IPS-NIHi7 (cell line): ENCODE measurements at regions not wholly inside any gene's neighbourhood (a gene's known extent, or its start where the extent isn't known, plus 50 kb on each side); places are given as distances from the start of the nearest gene placed in this dataset.

ENCODE experiments used
- DNase-seq: peaks from one replicate; pipeline ENCODE4 v3.0.0; 2012; ENCODE audit warnings: mixed read lengths; ENCODE audit errors: extremely low spot score

DNA sequence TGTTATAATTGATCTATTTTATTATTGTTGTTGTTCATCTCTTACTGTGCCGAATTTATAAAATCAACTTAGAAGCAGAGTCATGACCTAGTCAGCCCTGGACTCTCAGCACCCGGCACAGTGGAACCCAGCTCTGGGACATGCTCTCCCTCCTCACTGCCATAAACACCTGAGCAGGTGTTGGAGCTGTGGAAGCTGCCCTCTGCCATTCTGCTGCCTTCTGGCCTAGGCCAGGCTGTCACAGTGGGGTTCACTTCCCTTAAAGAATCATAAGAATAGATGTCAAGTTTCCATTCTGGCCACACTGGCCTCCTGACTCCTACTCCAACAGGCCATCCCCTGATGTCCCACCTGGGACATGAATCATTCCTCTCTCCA is 192.2 kb downstream of the ZFP36L2 start:
- DNase-seq = no peak

DNA sequence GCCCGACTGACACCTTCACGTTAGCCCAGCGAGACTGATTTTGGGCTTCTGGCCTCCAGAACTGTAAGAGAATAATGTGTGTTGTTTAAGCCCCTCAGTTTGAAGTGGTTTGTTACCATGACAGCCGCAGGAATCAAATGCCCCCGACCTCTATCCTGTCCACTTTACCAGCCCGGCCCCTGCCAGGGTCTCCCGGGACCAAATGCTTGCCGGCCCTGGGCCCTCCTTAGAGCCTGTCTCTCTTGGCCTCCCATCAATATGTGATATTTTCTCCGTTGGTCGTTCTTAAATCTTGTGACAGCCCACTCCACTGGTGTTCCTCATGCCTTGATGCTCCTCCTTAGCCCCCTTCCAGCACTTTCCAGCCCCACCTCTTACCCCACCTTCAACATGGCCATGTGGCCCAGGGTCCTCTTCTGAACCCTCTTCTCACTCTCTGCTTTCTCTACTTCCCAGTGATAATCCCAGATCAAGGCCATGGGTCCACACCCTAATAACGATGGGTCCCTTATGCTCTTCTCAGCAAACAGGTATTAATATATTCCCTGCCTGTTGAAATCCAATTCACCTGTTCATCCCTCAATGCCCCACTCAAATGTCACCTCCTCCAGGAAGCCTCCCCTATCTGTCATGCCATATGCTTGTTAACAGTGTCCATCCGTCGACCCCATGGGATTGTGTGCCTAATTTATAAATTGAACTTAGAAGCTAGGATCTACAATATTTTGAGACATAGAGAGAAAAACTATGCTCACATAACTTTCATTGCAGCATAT is 192.8 kb downstream of the ZFP36L2 start:
- DNase-seq = no peak

DNA sequence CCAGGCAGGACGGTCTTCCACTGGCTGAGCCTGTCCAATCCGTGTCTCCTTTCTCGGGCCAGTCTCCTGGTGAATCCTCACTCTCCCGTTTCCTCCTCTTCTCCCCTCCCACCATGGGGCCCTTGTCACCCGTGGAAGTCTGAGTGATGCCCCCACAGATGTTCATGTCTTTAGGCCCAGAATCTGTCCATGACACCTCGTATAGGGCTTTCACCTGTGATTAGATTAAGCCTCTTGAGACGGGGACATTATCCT is 193.5 kb downstream of the ZFP36L2 start:
- DNase-seq = no peak

DNA sequence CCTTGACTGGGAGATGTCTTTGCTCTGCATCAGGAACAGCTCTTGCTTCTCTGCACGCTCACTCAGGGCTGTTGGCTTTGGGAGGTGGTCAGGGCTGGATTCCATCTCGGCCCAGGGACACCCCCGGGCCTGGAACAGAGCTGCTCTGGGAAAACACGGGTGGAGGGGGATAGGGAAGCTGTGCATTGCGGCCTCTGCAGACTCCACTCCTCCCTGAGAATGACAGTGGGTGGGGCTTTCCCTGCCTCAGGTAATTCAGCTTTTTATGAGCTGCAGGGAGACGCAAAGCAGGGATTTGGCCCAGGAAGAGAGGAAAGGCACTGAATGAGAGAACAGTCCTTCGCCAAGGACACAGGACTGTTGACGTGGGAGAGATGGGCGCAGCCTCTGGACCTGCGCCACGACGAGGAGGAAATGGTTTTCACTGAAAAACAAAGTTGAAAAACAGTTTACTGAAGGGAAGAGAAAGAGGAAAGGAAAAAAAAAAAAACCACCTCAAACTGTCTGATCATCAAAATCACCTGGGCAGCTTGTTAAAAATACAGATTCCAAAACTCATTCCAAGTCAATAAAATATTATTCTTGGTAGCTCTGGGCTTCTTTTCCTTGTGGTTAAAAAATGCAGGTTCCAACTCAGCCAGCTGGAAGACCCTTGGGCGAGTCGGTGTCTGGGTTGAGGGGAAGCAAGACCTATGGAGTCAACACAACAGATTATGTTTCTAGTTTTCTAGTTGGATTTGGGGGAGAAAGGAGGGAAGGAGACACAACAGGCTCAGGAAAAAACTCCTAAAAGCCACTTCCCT is 194.0 kb downstream of the ZFP36L2 start:
- DNase-seq = no peak

DNA sequence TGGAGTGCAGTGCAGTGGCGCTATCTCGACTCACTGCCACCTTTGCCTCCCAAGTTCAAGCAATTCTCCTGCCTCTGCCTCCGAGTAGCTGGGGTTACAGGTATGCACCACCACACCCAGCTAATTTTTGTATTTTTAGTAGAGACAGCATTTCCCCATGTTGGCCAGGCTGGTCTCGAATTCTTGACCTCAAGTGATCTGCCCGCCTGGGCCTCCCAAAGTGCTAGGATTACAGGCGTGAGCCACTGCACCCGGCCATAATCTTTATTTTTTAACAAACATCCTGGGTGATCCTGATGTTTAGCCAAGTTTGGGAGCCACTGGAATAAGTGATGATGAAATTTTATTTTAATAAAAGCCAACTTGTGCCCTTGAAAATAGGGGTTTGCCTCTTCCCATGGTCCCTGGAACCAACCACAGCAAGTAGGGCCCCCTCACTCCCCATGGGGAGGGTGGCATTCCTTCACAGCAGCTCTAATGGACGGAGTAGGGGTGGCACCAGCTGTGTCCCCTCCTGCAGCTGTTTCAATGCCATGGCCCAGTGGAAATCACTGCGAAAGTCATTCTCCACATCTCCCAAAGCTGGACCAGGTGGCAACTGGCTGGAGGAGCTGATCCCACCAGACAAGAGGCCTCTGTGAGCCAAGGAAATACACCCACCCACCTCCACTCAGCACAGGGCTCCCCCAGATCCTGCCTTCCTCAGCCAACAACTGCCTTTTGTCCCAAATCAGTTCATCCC is 194.8 kb downstream of the ZFP36L2 start:
- no peak for DNase-seq

DNA sequence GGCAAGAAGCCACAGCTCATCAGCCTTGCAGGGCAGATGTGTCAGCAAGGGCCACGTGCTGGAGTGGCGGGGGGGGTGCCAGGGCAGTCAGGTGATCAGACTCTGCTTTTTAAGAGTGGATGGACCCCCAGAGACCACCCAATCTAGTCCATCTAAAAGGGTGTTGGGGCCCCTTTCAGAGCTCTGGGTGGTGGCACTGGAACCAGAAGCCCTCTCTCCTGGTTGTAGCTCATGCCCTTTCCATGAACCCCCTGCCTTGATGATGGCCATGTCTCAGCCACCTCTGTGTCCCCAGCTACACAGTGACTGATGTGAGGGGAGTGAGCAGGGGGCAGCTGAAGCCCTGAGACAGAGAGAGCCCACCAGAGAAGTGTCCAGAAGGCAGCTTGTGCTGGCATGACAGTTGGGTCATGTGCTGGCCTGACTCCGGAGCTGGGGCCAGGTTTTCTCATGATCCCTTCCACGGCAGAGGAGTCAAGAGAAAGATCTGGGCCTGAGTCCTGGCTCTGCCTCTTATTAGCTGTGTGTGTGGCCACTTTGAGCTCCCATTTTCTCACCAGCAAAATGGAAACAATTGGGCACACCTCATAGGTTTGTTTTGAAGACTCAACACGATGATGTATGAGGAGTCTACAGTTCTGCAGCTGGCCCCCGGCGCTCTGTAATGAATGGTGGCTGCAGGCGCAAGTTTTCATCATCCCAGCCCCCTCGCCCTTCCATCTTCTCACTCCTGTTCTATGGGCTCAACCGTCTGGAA is 195.7 kb downstream of the ZFP36L2 start:
- DNase-seq = no peak

DNA sequence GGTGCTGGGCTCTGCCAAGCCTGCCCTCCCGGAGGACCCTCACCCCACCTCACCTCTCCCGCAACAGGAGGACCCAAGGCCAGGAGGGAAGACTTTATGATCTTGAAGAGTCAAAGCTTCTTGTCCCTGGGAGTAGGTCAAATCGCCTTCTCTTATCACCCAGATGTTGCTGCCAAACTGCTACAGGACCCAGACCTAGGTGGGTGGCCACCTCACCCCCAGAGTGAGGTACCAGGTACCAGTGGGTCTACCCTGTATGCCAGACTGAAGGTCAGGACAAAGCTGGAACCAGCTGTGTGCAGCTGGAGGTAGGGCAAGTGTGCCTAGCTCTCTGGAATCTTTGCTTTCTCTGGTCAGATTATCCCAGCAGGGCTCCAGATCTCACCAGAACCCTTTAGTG is 197.2 kb downstream of the ZFP36L2 start:
- no peak for DNase-seq

DNA sequence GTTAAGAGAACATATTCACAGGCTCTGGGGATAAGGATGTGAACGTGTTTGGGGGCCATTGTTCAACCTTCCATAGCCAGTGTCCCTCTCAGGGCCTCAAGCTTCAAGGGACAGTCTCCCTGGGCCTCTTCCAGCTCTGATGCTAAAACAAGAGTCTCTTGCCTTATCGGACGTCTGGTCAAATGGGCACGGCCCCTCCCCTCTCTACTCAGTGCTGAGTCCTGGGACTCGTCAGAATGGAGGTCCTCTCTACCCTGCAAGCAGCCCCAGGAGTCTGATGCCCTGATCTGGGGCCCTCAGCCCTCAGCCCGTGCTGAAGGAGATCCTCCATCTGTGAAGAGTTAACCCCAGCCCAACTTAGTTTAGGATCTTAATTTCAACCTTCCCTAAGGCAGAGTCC is 198.2 kb downstream of the ZFP36L2 start:
- no peak for DNase-seq

DNA sequence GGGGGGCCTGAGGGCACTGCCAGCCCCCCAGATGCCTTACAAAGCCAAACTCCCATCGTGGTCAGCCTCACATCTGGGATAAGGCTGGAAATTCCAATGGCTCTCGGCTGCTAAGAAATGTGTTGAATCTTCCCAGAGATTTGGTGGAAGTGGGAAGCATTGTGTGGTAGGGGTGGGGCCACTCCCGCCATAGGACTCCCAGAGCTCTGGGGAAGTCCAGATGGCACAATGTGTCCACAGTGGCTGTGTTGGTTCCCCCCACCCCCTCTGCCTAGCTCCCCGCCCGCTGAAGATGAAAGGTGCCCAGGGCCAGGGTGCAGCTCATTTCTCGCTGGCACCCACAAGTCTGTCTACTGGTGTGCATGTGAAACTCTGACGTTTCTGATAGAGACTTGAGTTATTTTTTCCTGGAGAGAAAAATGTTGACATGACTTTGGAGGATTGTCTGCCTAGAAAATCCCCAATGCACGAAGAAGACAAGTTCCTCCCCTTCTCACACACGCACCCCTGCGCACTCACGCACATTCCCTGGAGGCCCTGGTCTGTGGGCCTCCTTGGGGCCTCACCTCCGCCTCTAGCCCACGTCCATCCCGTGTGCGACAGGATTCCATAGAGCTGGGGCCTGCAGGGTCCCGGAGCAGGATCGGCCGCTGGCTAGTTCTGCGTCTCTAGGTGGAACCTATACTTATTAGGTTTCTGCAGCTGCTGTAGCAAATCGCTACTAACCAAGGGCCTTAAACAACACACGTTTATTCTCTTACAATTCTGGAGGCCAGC is 199.1 kb downstream of the ZFP36L2 start:
- DNase-seq = no peak

DNA sequence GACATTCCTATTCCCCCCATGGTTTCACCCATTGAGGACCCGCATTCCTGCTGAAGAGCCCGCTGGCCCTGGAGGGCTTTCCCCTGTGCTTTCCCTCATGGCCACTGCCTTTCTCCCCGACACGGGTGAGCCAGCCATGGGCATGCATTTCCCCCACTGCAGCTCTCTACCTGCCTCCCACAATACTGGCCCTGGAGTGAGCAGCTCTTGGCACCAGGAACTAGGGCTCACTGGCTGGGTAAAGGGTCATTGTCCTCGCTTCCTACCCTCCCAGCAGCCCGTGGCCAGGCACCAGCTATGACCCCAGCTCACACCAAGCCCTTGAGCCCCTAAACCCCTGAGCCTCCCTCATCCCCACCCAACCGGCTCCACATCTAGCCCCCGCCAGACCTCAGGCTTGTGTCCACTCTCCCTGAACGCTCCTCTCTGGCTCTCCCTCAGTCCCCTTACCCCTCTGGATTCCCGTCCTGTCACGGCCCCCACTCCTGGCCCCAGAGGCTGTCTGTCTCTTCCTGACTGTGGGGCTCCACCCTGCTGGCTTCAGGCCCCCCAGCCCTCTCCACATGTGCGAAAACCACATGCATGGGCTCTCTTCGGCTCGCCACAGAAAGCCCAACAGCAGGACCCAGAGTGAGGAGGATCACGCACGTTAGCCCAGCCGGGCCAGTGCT is 199.8 kb downstream of the ZFP36L2 start:
- no peak for DNase-seq

DNA sequence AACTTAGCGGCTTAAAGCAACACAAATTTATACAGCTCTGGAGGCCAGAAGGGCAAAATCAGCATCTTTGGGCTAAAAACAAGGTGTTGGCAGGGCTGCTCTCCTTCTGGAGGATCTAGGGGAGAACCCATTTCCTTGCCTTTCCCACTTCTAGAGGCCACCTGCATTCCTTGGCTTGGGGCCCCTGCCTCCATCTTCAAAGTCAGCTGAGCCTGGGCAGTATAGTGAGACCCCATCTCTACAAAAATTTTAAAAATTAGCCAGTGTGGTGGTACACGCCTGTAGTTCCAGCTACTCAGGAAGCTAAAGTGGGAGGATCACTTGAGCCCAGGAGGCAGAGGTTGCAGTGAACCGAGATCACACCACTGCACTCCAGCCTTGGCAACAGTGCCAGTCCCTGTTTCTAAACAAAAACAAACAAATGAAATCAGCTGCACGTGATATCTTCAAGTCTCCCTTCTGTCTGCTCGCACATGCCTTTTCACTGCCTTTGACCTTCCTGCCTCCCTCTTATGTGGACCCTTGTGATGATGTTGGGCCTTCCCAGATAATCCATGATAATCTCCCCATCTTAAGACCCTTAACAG is 200.6 kb downstream of the ZFP36L2 start:
- no peak for DNase-seq

DNA sequence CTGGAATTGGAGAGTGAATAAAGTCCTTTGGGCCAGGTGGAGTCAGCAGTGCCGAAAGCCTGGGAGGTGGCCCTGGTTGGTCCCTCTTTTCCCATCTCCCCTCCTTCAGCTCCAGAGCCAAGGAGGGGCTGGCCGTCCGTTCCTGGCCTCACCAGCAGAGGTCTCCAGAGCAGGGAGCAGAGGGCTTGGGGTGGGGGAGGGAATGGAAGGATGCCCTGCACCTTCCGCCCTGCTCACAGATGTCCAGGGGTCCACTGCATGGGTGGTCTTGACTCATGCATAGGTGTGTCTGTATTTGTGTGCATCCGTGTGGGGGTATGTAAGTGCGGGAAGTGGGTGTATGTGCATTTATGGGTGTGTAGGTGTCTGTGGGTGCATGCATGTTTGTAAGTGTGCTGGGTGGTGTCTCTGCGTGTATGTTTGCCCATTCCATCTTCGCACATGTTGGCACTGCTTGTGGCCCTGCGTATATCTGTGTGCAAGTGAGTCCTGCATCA is 201.8 kb downstream of the ZFP36L2 start:
- DNase-seq = peak; percentile 90

DNA sequence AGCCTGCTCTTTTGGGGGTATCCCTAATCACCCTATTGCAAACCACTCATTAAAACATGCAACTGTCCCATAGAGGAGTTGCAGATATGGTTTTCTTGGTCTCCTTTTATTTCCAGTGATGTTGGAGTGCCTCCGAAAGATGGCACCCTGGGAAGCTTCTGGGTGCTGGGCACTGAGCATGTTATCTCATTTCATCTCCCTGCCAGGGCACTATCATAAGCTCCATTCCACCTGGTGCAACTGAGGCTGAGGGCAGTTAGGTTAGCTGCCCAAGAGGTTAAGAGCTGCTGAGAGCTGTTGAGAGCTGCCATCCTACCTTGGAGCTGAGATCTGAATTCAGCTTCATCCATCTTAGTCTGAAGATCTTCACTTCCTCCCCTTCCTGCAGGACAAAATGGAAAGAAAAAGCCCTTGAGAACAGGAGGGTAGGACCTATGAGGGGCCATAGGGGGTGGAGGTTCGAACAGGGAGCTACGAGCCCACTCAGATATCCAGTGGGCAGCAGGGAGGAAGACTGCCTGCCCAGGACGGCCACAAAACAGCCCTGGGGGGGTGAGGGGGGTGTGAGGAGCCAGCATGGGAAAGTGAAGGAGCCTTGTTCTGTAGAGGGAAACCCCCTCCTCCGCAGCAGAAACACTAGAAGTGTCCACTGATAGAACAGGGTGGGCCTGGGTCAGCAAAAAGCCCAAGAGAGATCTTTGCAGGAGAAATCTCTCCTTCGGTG is 202.5 kb downstream of the ZFP36L2 start:
- DNase-seq = no peak

DNA sequence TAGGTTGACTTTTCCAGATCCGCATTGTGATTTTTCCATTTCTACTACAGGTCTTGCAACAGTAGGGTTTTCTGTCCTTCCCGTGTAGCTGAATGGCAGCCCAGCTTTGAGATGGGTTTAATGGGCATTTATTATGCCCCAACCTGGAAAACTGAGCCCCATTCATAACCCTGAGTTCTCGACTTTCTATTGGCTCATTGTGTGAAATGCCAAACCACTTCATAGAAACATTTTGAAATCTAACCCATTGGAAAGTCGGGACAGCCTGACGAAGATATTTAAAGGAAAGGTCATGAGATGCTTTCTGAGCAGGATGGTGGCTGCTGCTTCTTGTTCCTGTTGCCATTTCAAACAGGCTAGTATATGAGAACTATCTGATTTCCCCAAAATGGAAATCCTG is 203.5 kb downstream of the ZFP36L2 start:
- DNase-seq = no peak

DNA sequence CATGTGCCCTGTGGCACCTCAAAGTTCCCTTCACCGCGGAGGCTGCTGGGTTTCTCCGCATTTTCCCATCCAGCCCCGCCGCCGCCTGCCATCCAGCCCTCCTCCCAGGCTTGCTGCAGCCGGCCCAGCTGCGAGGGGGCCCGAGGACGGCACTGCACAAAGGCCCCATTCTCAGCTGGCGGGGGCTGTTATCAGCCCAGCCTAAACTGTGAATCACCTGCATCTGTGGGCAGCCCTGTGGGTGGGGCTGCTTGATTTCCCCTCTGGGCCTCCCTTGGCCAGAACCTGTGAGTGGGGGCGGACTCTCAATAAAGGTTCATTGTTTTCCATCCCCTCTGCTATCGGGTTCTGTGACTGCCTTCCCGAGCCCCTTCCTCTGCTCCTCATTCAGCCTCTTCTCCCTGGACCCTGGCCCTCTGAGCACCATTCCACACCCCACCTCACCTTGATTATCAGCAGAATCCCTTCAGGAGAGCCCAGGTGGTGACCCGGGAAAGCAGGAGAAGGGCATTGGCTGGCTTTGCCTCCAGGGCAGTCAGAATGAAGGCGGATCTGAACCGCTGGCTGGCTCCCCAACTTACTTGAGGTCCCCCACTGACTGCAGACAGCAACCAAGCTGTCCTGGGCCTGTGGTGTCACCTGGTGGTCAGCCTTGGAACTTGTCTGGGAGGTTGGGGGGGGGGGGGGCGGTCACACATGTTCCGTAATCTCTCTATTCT is 204.5 kb downstream of the ZFP36L2 start:
- DNase-seq = peak; percentile 79

DNA sequence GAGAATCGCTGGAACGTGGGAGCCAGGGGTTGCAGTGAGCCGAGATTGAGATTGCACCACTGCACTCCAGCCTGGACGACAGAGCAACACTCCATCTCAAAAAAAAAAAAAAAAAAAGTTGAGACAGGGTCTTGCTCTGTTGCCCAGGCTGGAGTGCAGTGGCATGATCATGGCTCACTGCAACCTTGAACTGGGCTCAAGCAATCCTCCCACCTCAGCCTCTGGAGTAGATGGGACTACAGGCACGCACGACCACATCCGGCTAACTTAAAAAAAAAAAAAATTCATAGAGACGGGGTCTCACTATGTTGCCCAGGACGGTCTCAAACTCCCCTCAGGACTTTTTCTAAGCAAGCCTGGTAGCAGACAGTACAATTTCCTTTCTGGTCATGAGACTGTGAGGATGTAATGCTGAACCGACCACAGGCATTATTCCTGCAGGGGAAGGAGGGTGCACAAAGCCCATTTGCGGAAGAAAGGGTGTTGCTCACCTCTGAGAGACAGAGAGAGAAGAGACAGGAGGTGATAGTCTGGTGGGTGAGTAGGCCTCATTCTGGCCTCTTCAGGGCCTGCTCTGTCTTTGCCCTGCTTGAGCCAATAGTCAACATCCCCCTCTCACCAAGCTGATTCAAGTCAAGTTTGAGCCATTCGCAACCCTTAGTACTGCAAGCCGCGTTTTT is 205.3 kb downstream of the ZFP36L2 start:
- no peak for DNase-seq

DNA sequence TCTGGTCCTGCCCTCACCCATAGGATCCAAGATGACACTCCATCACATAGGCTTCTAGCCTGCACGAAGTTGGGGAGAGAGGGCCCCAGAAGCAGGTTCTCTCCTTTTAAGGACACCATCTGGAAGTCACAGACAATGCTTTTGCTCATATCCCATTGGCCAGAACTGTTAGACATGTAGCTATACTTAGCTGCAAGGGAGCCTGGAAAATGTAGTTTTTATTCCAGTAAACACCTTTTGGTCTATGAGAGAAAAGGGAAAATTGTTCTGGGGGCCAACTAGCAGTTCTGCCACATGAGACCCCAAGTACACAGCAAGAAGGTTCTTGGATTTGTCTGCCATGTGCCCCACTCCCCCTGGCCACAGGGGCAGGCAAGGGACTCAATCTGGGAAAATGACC is 206.1 kb downstream of the ZFP36L2 start:
- DNase-seq = no peak

DNA sequence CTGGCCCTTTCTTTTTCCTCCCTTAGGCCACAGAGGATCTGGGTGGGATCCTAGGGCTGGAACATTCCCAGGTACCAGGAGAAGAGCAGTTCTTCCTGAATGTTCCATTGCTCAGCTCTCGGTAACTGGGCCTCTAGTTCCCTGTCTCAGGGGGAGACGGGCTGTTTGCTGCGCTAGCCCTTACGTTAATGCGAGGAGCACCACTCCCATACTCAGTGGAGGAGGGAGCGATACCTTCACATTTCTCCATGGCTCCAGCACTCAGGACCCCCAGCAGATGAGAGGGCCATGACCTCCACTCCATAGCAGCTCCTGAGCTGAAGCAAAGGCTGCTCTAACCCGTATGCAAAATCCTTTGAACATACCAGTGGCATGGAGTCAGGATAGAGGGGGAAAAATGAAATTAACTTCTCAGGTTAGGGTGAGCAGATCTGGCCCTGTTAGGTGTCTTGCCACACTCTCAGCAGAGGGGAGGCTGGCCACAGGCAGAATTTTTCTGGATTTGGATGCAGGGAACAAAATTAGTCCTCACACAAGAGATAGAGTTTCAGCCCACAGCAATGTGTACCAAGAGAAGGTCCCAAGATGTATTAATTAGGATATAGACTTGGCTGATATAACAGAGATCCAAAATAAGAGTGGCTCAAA is 206.7 kb downstream of the ZFP36L2 start:
- no peak for DNase-seq
